ENCODE measurements at regions not wholly inside any gene's neighbourhood (a gene's known extent, or its start where the extent isn't known, plus 50 kb on each side); places are given as distances from the start of the nearest gene placed in this dataset.
"Not testable (repeated sequence)": the region's sequence is repeated elsewhere in the genome, so short reads cannot be mapped to it uniquely, and the experiment has no call there.

GRCh38 chr2:131922854-131923253, 238.9 kb downstream of the ANKRD30BL start:
- H3K79me2 ChIP-seq (ENCODE audit: control insufficient read depth, insufficient read depth, low read length); H3K27me3 ChIP-seq (ENCODE audit: control insufficient read depth, extremely low read depth, insufficient read depth, low read length); H3K27ac ChIP-seq (ENCODE audit: control insufficient read depth, insufficient read depth, low read length); H3K9me1 ChIP-seq (ENCODE audit: control insufficient read depth, extremely low read depth, insufficient read depth, low read length); H3K4me2 ChIP-seq (ENCODE audit: control insufficient read depth, extremely low read depth, insufficient read depth, low read depth, low read length); H3K4me3 ChIP-seq (ENCODE audit: control insufficient read depth in 2 of 3, extremely low read depth in 1 of 3, insufficient read depth in 2 of 3, low read depth in 1 of 3, low read length in 3 of 3); FAIRE-seq; dilution Hi-C loops (cut with MboI; ENCODE audit: extremely low pct_ligation_motif_present, low sequenced_read_pairs); H3K9me3 ChIP-seq (ENCODE audit: control insufficient read depth, low read depth, low read length); DNase-seq (ENCODE audit: low read depth, low spot score); H3K4me1 ChIP-seq (ENCODE audit: control insufficient read depth, extremely low read depth, insufficient read depth, low read length); H3K9ac ChIP-seq (ENCODE audit: control insufficient read depth, extremely low read depth, insufficient read depth, low read length); H2AFZ ChIP-seq (ENCODE audit: control insufficient read depth, low read length); H3K36me3 ChIP-seq (ENCODE audit: control insufficient read depth in 2 of 2, extremely low read depth in 1 of 2, insufficient read depth in 2 of 2, low read length in 2 of 2); H4K20me1 ChIP-seq (ENCODE audit: control insufficient read depth, extremely low read depth, insufficient read depth, low read length): not testable (repeated sequence)

Small RNA genes lying in the stretch of these regions (small RNA-seq; reads per million reads assigned to genes)
- 0 reads per million in 3 experiments for gene AC093787.1 (ENCODE audit: insufficient read length in 3 of 3, low read depth in 3 of 3, low replicate concordance in 1 of 3)
